Cardiac fibroblast (primary cell): ENCODE measurements at regions not wholly inside any gene's neighbourhood (a gene's known extent, or its start where the extent isn't known, plus 50 kb on each side); places are given as distances from the start of the nearest gene placed in this dataset.
"Not testable (repeated sequence)": the region's sequence is repeated elsewhere in the genome, so short reads cannot be mapped to it uniquely, and the experiment has no call there.

Source experiments
- DNase-seq, 2 donors: peaks; one replicate each; pipeline versions ENCODE4 v3.0.0 to v3.0.0-alpha.2; 2010; ENCODE audit warnings: low read depth in 2 of 2
- H3K4me3 ChIP-seq, 2 donors: replicated peaks in 1 of 2; 1 replicate in 1 of 2; 2 replicates in 1 of 2; pipeline ENCODE4 v1.5.1; 2011; ENCODE audit warnings: low read depth in 2 of 2, low read length in 2 of 2, mild to moderate bottlenecking in 2 of 2, moderate library complexity in 1 of 2
- TF ChIP-seq, protein P1 (sequence below): IDR thresholded peaks from one replicate; pipeline ENCODE4 v1.5.1; 2011; ENCODE audit warnings: low read depth, mild to moderate bottlenecking, low read length, inconsistent platforms

DNA sequence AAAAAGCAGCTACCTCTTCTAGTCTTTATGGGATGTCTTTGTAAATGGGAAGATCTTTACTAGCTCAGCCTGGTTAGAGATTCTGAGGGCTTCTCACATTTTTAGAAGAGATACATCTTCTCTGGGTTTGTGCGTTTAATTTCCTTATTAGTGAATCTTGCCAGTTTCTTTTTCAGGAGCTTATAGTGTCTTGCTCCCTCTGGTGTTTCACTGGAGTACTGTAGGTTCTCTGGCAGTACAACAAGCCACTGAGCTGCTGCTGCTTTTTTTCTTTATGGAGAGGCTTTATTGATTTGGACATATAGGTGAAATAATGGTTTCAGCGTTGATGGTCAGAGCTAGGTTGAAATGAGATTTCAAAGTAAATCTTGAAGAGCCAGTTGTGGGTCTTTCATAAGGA is 82.9 kb downstream of the LAS1L start:
- peak; percentile 18 to 51 for DNase-seq

DNA sequence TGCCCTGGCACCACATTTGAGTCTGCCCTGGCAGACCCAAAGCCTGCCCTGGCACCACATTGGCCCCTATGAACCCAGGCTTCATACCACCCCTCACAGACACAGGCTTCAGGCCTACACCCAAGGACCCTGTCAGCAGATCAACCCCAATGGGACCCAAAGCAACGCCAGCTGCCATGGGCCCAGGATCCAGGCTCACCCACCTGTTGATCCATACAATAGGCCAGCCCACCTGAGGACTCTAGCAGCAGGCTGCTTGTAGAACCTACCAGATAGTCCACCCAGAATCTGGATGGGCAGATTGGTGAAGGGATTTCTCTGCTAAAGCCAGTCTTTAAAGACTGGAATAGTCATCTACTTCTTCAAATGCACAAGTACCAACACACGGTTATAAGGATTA is 114.4 kb downstream of the LAS1L start:
- TF ChIP-seq, protein P1, sequence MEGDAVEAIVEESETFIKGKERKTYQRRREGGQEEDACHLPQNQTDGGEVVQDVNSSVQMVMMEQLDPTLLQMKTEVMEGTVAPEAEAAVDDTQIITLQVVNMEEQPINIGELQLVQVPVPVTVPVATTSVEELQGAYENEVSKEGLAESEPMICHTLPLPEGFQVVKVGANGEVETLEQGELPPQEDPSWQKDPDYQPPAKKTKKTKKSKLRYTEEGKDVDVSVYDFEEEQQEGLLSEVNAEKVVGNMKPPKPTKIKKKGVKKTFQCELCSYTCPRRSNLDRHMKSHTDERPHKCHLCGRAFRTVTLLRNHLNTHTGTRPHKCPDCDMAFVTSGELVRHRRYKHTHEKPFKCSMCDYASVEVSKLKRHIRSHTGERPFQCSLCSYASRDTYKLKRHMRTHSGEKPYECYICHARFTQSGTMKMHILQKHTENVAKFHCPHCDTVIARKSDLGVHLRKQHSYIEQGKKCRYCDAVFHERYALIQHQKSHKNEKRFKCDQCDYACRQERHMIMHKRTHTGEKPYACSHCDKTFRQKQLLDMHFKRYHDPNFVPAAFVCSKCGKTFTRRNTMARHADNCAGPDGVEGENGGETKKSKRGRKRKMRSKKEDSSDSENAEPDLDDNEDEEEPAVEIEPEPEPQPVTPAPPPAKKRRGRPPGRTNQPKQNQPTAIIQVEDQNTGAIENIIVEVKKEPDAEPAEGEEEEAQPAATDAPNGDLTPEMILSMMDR, result no peak
- no peak overlapping the region for H3K4me3 ChIP-seq
- no peak for DNase-seq

More for the DNA sequence above, 82.9 kb downstream of the LAS1L start:
- TF ChIP-seq, protein P1, result peak; percentile 50
- no peak overlapping the region for H3K4me3 ChIP-seq

DNA sequence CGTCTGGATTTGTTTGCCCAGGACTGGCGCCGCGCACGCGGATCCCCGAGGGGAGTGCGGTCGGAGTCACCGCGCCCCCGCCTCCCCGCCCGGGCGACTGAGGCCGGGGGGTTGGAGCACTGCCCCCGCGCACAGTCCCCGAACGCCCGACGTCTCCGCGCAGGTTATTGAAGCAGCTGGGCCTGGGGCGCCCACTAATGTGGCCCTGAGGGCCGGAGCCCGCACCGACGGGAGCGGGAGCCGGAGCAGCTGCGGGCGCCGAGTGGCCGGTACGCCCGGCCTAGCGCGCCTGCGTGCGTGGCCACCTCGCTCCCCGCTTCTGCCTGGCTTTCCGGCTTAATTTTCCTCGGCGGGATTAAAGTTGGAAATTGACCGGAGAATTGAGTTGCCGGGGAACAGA is 126.9 kb downstream of the LAS1L start:
- DNase-seq, H3K4me3 ChIP-seq: not testable (repeated sequence)

DNA sequence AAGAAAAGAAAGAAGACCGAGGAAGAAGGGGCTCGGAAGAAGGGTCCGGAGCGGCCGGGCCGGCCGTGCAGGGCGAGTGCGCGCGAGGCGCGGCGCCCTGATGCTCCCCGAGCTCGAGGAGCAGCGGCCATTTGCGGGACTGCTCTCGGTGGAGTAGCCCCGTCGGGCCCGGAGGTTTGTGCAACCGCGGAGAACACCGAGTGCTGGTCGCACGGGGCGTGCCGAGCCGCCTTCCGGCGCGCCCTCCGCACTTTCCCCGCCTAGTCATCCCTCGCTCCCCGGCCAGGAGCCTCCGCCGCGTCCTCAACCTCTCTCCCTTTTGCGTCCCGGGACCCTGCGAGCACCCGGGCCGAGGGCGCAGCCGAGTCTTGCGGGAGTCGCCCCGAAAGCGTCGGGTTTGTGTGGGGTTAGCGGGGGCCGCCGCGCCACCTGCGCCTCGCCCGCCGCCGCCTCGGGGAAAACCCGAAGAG is 127.4 kb downstream of the LAS1L start:
- TF ChIP-seq, protein P1, result no peak
- peak in 1 of 2 donors; percentile 1 for DNase-seq
- H3K4me3 ChIP-seq, result peak overlapping the region in 1 of 2 donors; percentile 18

DNA sequence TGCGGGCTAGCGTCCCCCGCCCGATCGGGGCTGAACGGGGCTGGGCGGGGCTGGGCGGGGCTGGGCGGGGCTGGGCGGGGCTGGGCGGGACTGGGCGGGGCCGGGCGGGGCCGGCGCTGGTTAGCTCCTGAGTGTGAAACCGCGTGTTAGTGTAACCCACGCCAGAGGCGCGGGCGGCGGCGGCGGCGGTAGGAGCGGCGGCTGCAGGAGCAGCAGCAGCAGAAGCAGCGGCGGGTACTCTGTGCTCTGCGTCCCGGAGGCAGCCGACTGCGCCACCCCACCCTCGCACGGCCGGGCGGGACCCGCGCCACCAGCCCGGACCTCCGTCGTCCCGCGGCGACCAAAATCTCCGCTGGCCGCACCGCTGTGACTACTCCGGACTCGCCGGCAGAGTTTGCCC is 128.1 kb downstream of the LAS1L start:
- DNase-seq, result no peak
- no peak overlapping the region for H3K4me3 ChIP-seq
- TF ChIP-seq, protein P1, result no peak

DNA sequence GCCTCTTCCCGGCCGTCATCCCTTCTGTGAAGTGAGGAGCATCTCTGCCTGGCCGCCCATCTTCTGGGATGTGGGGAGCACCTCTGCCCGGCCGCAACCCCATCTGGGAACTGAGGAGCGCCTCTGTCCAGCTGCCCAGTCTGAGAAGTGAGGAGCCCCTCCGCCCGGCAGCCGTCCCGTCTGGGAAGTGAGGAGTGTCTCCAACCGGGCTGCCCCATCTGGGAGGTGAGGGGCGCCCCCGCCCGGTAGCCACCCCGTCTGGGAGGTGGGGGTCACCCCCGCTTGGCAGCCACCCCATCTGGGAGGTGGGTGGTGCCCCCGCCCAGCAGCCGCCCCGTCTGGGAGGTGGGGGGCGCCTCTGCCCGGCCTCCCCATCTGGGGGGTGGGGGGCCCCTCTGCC is 142.3 kb downstream of the LAS1L start:
- TF ChIP-seq, protein P1, result no peak
- no peak for DNase-seq
- no peak overlapping the region for H3K4me3 ChIP-seq

DNA sequence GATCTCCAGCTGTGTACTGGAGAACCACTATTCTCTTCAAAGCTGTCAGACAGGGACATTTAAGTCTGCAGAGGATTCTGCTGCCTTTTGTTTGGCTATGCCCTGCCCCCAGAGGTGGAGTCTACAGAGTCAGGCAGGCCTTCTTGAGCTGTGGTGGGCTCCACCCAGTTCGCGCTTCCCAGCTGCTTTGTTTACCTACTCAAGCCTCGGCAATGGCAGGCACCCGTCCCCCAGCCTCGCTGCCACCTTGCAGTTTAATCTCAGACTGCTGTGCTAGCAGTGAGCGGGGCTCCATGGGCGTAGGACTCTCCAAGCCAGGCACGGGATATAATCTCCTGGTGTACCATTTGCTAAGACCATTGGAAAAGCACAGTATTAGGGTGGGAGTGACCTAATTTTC is 145.5 kb downstream of the LAS1L start:
- not testable (repeated sequence) for H3K4me3 ChIP-seq, DNase-seq
